HepG2 (cell line): ENCODE measurements at regions not wholly inside any gene's neighbourhood (a gene's known extent, or its start where the extent isn't known, plus 50 kb on each side); places are given as distances from the start of the nearest gene placed in this dataset.

Experiments
- ATAC-seq: fragments of 200-7000 bp; cut with Tn5 transposase; 3 replicates; pipeline ENCODE4 v1.9.1; 2020; ENCODE audit warnings: mild to moderate bottlenecking, moderate library complexity
- BruUV-seq: library from RNA; stranded (reverse); fragments of 400-500 nt; replicated peaks from 2 replicates; lab custom pipeline; 2021; lab: Mats Ljungman, UMichigan
- CTCF ChIA-PET: fragments of 300-600 bp; formaldehyde crosslinking; extraction: SDS; loops from one replicate; lab custom pipeline; 2021; ENCODE audit warnings: low total read pairs, inconsistent platforms, low intra/inter-chr PET ratio; lab: Yijun Ruan, JAX
- POLR2A ChIA-PET: fragments of 350-600 bp; sonication (Branson Sonifier 250); formaldehyde crosslinking; loops from one replicate; lab custom pipeline; 2020; ENCODE audit warnings: antibody characterized with exemption, inconsistent platforms; lab: Yijun Ruan, JAX
- DNase-seq: peaks from one replicate; pipeline ENCODE4 v3.0.0-alpha.2; 2015; ENCODE audit warnings: low spot score
- FAIRE-seq: peaks from 3 replicates; lab custom pipeline; 2011; peaks lifted over from hg19 to GRCh38; lab: Jason Lieb, UNC
- H2AFZ ChIP-seq: one replicate; pipeline ENCODE4 v1.6.1; 2011; ENCODE audit warnings: low read length, inconsistent platforms
- H3K27ac ChIP-seq: fragments of 300-600 bp; 3 replicates; pipeline ENCODE4 v1.8.0; 2011; ENCODE audit warnings: mixed run types, mild to moderate bottlenecking, mixed read lengths, low read length, inconsistent platforms; ENCODE audit not compliant: insufficient read depth; ENCODE audit errors: extremely low read length
- H3K27me3 ChIP-seq, 2 experiments: fragments of 200-600 bp in 1 of 2; 2 replicates in 1 of 2; 3 replicates in 1 of 2; pipeline versions ENCODE4 v1.6.0 to v1.8.0; 2011; ENCODE audit warnings: low read length in 2 of 2, mild to moderate bottlenecking in 2 of 2, moderate library complexity in 2 of 2, inconsistent platforms in 1 of 2; ENCODE audit not compliant: insufficient read depth in 2 of 2, control insufficient read depth in 1 of 2
- H3K36me3 ChIP-seq, 2 experiments: fragments of 200-600 bp in 1 of 2; replicated peaks in 1 of 2; 2 replicates in 1 of 2; 3 replicates in 1 of 2; pipeline versions ENCODE4 v1.5.1 to v1.8.0; 2011; ENCODE audit warnings: low read length in 2 of 2, inconsistent platforms in 1 of 2; ENCODE audit not compliant: insufficient read depth in 2 of 2, control insufficient read depth in 1 of 2
- H3K4me1 ChIP-seq: 2 replicates; pipeline ENCODE4 v1.5.1; 2012; ENCODE audit warnings: low read length, inconsistent platforms; ENCODE audit not compliant: insufficient read depth
- H3K4me2 ChIP-seq: 2 replicates; pipeline ENCODE4 v1.6.0; 2011; ENCODE audit warnings: low read depth, low read length, inconsistent platforms
- H3K4me3 ChIP-seq, 3 experiments: fragments of 200-600 bp in 1 of 3; sonication (generic), shearing (Covaris generic) in 1 of 3; replicated peaks in 1 of 3; 2 replicates each; pipeline ENCODE4 v1.5.1; 2011 to 2016; ENCODE audit warnings: low read length in 3 of 3, inconsistent platforms in 2 of 3, low read depth in 2 of 3, mild to moderate bottlenecking in 2 of 3, control low read depth in 1 of 3, mixed read lengths in 1 of 3; ENCODE audit not compliant: insufficient read depth in 1 of 3
- H3K79me2 ChIP-seq: one replicate; pipeline ENCODE4 v1.6.1; 2011; ENCODE audit warnings: low read length, inconsistent platforms; ENCODE audit not compliant: insufficient read depth
- H3K9ac ChIP-seq: 2 replicates; pipeline ENCODE4 v1.6.0; 2011; ENCODE audit warnings: mild to moderate bottlenecking, low read depth, low read length, inconsistent platforms; ENCODE audit not compliant: insufficient read depth
- H3K9me3 ChIP-seq: 2 replicates; pipeline ENCODE4 v1.5.1; 2012; ENCODE audit warnings: mild to moderate bottlenecking, low read length
- H4K20me1 ChIP-seq: 2 replicates; pipeline ENCODE4 v1.6.0; 2011; ENCODE audit warnings: inconsistent platforms, mild to moderate bottlenecking, low read length, moderate library complexity; ENCODE audit not compliant: insufficient read depth
- MNT ChIP-seq: fragments of 450-650 bp; IDR thresholded peaks from 2 replicates; pipeline ENCODE4 v1.6.1; 2016
- REL ChIP-seq: sonication (generic); formaldehyde crosslinking; conservative IDR thresholded peaks from 2 replicates; pipeline ENCODE4 v1.8.0; 2022; ENCODE audit warnings: mild to moderate bottlenecking, missing genetic modification reagents, moderate library complexity
- ZBTB21 ChIP-seq: sonication (generic); formaldehyde crosslinking; IDR thresholded peaks from 2 replicates; pipeline ENCODE4 v1.4.0; 2020; ENCODE audit warnings: missing genetic modification reagents
- ZMYM4 ChIP-seq: sonication (generic); formaldehyde crosslinking; IDR thresholded peaks from 2 replicates; pipeline ENCODE4 v1.8.1; 2023; ENCODE audit warnings: mild to moderate bottlenecking, missing genetic modification reagents
- ZNF251 ChIP-seq: sonication (generic); formaldehyde crosslinking; IDR thresholded peaks from 2 replicates; pipeline ENCODE4 v1.9.0; 2021; ENCODE audit warnings: mild to moderate bottlenecking, missing genetic modification reagents
- ZNF276 ChIP-seq: sonication (generic); formaldehyde crosslinking; IDR thresholded peaks from 2 replicates; pipeline ENCODE4 v1.4.0; 2020; ENCODE audit warnings: mild to moderate bottlenecking, low read depth, missing genetic modification reagents
- ZNF33B ChIP-seq: sonication (generic); formaldehyde crosslinking; IDR thresholded peaks from 2 replicates; pipeline ENCODE4 v1.5.1; 2020; ENCODE audit warnings: mild to moderate bottlenecking, missing genetic modification reagents
- ZSCAN29 ChIP-seq: sonication (generic); formaldehyde crosslinking; conservative IDR thresholded peaks from 2 replicates; pipeline ENCODE4 v1.4.0; 2020; ENCODE audit warnings: mild to moderate bottlenecking, missing genetic modification reagents
- WGBS: methylation state at CpG from one replicate; pipeline ENCODE4 v1.1.6; 2017; ENCODE audit warnings: low lambda C conversion rate; 5-methylcytosine and 5-hydroxymethylcytosine counted together
- in situ Hi-C: cut with HindIII; loops from 2 replicates; pipeline ENCODE4 v1.10.0; 2017; ENCODE audit warnings: low pct_unique_long_range_greater_than_20kb; ENCODE audit not compliant: extremely low pct_ligation_motif_present
- intact Hi-C: fragments of 100-400 bp; cut with micrococcal nuclease; formaldehyde crosslinking; loops from one replicate; pipeline ENCODE4 v1.10.0; 2022; ENCODE audit not compliant: unreplicated experiment

- H3K9ac ChIP-seq, result no peak overlapping the region
- H3K4me3 ChIP-seq, result no peak overlapping the region
- no TSS peak for BruUV-seq
- H4K20me1 ChIP-seq, result no peaks in the 10 kb centered on the region
- no peak overlapping the region for H3K4me2 ChIP-seq
- H3K27ac ChIP-seq, result no peak overlapping the region
- no peak overlapping the region for H2AFZ ChIP-seq
- no peak for FAIRE-seq
- DNase-seq, result no peak
- TF ChIP-seq ZNF276 (CRISPR knock-in tag), result no peak
- no peak for TF ChIP-seq ZBTB21 (CRISPR knock-in tag)
- TF ChIP-seq REL, result no peak
- no peak for TF ChIP-seq ZMYM4
- TF ChIP-seq ZNF33B (CRISPR knock-in tag), result no peak
- TF ChIP-seq ZNF251 (CRISPR knock-in tag), result no peak
- no peak for TF ChIP-seq ZSCAN29
- TF ChIP-seq MNT, result no peak
- no peaks in the 10 kb centered on the region for H3K79me2 ChIP-seq
- ATAC-seq, result no peak
- ChIA-PET CTCF (no interaction called here), POLR2A (no interaction called here)
- H3K4me1 ChIP-seq, result no peaks in the 10 kb centered on the region
- in situ Hi-C loops, result no loop called here
- H3K27me3 ChIP-seq, result peaks cover 0 to 9% of the 10 kb centered on the region in 2 experiments; a peak in 3 of 5 replicates
- H3K36me3 ChIP-seq, result no peaks in the 10 kb centered on the region
- intact Hi-C loops, result no loop called here
- no peaks in the 10 kb centered on the region for H3K9me3 ChIP-seq
- 5% methylated on average over 1 of the region's 6 CpGs for WGBS
Observed at GRCh38 chr1:38198099-38198498, 151.5 kb upstream of the POU3F1 start.
